ENCODE measurements at regions not wholly inside any gene's neighbourhood (a gene's known extent, or its start where the extent isn't known, plus 50 kb on each side); places are given as distances from the start of the nearest gene placed in this dataset.

DNA sequence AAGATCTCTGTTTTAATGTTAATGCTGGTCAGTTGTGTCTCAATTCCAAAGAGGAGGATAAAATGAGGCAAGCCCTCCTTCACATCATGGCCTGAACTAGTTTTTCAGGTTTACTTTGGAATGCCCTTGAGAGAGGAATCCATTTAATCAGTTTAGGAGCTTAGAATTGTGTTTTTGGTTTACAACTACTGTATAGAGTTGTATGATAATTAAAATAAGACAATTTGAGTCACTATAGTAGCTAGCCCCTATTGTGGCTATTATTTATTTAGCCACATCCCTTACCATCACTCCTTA lies 107.8 kb upstream of the PRLR start:
- DNase-seq, result no peak
- intact Hi-C loops (cut with micrococcal nuclease; ENCODE audit: unreplicated experiment), result no loop called here
- CTCF ChIA-PET, result no interaction called here
- no peaks in the 10 kb centered on the region for H3K4me1 Mint-ChIP-seq (ENCODE audit: low read depth, unreplicated experiment)
- no peaks in the 10 kb centered on the region for H3K27me3 Mint-ChIP-seq (ENCODE audit: unreplicated experiment)
- H3K4me3 Mint-ChIP-seq (ENCODE audit: low read depth, unreplicated experiment), result no peak overlapping the region
- H3K9me3 Mint-ChIP-seq (ENCODE audit: low read depth, unreplicated experiment), result peaks cover 5% of the 10 kb centered on the region
- BruUV-seq (replicated peaks), result no TSS peak
- H3K36me3 Mint-ChIP-seq (ENCODE audit: insufficient read depth, unreplicated experiment), result no peaks in the 10 kb centered on the region
- TF ChIP-seq, protein P1, sequence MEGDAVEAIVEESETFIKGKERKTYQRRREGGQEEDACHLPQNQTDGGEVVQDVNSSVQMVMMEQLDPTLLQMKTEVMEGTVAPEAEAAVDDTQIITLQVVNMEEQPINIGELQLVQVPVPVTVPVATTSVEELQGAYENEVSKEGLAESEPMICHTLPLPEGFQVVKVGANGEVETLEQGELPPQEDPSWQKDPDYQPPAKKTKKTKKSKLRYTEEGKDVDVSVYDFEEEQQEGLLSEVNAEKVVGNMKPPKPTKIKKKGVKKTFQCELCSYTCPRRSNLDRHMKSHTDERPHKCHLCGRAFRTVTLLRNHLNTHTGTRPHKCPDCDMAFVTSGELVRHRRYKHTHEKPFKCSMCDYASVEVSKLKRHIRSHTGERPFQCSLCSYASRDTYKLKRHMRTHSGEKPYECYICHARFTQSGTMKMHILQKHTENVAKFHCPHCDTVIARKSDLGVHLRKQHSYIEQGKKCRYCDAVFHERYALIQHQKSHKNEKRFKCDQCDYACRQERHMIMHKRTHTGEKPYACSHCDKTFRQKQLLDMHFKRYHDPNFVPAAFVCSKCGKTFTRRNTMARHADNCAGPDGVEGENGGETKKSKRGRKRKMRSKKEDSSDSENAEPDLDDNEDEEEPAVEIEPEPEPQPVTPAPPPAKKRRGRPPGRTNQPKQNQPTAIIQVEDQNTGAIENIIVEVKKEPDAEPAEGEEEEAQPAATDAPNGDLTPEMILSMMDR (IDR thresholded peaks at IDR 0.05; ENCODE audit: unreplicated experiment), result no peak
- H3K27ac Mint-ChIP-seq (ENCODE audit: unreplicated experiment), result no peak overlapping the region

DNA sequence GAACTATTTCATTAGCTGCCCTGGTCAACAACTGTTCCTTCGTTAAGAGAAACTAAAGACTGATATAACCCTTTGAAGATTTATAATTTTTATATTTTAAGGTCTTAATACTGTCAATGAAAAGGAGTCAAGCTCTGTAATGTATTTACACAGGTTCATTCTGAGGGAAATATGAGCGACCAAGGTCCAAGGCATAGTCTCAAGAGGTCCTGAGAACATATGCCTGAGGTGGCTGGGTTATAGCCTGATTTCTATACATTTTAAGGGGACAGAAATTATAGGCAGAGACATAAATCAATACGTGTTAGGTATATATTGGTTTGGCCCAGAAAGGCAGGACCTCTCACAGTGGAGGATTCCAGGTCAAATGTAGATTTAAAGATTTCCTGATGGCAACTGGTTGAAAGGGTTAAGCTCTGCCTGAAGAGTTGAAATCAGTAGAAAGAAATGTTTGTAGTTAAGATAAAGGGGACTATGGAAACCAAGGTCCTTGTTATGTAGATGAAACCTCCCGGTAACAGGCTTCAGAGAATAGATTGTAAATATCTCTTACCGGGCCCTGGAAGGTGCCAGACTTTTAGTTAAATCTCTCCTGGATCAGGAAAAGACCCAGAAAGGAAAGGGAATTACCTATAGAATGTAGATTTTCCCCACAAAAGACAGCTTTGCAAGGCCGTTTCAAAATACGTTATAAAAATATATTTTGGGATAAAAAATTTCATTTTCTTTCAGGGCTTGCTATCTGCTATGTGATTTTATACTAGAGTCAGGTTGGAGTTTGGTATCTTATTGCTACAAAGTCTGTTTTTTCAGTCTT lies 107.3 kb upstream of the PRLR start:
- CTCF ChIA-PET, result no interaction called here
- no peaks in the 10 kb centered on the region for H3K36me3 Mint-ChIP-seq (ENCODE audit: insufficient read depth, unreplicated experiment)
- no TSS peak for BruUV-seq (replicated peaks)
- H3K27me3 Mint-ChIP-seq (ENCODE audit: unreplicated experiment), result no peaks in the 10 kb centered on the region
- intact Hi-C loops (cut with micrococcal nuclease; ENCODE audit: unreplicated experiment), result no loop called here
- peaks cover 8% of the 10 kb centered on the region for H3K9me3 Mint-ChIP-seq (ENCODE audit: low read depth, unreplicated experiment)
- TF ChIP-seq, protein P1 (IDR thresholded peaks at IDR 0.05; ENCODE audit: unreplicated experiment), result no peak
- no peaks in the 10 kb centered on the region for H3K4me1 Mint-ChIP-seq (ENCODE audit: low read depth, unreplicated experiment)
- no peak for DNase-seq
- H3K4me3 Mint-ChIP-seq (ENCODE audit: low read depth, unreplicated experiment), result no peak overlapping the region
- no peak overlapping the region for H3K27ac Mint-ChIP-seq (ENCODE audit: unreplicated experiment)

DNA sequence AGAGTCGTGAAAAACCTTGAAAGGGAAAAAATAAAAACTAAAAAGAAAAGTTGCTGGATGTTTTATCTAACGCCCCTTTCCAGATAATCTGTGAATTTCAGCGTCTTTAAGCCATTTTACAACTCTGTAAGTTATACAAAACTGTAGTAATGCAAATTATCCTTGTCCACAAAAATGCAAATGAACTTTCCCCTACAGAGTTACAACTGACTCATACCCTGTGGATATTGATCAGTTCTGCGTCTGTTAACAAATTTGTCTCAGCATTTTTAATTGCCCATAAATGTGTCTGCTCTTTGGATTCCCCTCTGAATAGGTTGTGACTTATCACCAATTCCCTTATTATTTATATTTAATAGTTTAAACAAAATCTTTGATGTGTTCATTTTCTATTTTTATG lies 105.9 kb upstream of the PRLR start:
- no peaks in the 10 kb centered on the region for H3K4me1 Mint-ChIP-seq (ENCODE audit: low read depth, unreplicated experiment)
- BruUV-seq (replicated peaks), result no TSS peak
- no peak overlapping the region for H3K4me3 Mint-ChIP-seq (ENCODE audit: low read depth, unreplicated experiment)
- TF ChIP-seq, protein P1 (IDR thresholded peaks at IDR 0.05; ENCODE audit: unreplicated experiment), result no peak
- H3K36me3 Mint-ChIP-seq (ENCODE audit: insufficient read depth, unreplicated experiment), result no peaks in the 10 kb centered on the region
- no peaks in the 10 kb centered on the region for H3K27me3 Mint-ChIP-seq (ENCODE audit: unreplicated experiment)
- intact Hi-C loops (cut with micrococcal nuclease; ENCODE audit: unreplicated experiment), result no loop called here
- DNase-seq, result no peak
- CTCF ChIA-PET, result no interaction called here
- no peak overlapping the region for H3K27ac Mint-ChIP-seq (ENCODE audit: unreplicated experiment)
- peaks cover 11% of the 10 kb centered on the region for H3K9me3 Mint-ChIP-seq (ENCODE audit: low read depth, unreplicated experiment)

GRCh38 chr5:35335752-35336151 lies 105.5 kb upstream of the PRLR start:
- H3K9me3 Mint-ChIP-seq (ENCODE audit: low read depth, unreplicated experiment), result peaks cover 15% of the 10 kb centered on the region
- no peaks in the 10 kb centered on the region for H3K4me1 Mint-ChIP-seq (ENCODE audit: low read depth, unreplicated experiment)
- H3K27me3 Mint-ChIP-seq (ENCODE audit: unreplicated experiment), result no peaks in the 10 kb centered on the region
- no peak for DNase-seq
- intact Hi-C loops (cut with micrococcal nuclease; ENCODE audit: unreplicated experiment), result no loop called here
- CTCF ChIA-PET, result no interaction called here
- H3K4me3 Mint-ChIP-seq (ENCODE audit: low read depth, unreplicated experiment), result no peak overlapping the region
- BruUV-seq (replicated peaks), result no TSS peak
- H3K36me3 Mint-ChIP-seq (ENCODE audit: insufficient read depth, unreplicated experiment), result no peaks in the 10 kb centered on the region
- H3K27ac Mint-ChIP-seq (ENCODE audit: unreplicated experiment), result no peak overlapping the region
- TF ChIP-seq, protein P1 (IDR thresholded peaks at IDR 0.05; ENCODE audit: unreplicated experiment), result no peak
